Cerebellar nuclear complex (tissue), 1 donor: ENCODE measurements at regions not wholly inside any gene's neighbourhood (a gene's known extent, or its start where the extent isn't known, plus 50 kb on each side); places are given as distances from the start of the nearest gene placed in this dataset.
"Not testable (repeated sequence)": the region's sequence is repeated elsewhere in the genome, so short reads cannot be mapped to it uniquely, and the experiment has no call there.

ENCODE experiments used
- DNase-seq, 2 experiments: peaks; one replicate each; lab custom pipeline; 2025; lab: John Stamatoyannopoulos, UW

DNA sequence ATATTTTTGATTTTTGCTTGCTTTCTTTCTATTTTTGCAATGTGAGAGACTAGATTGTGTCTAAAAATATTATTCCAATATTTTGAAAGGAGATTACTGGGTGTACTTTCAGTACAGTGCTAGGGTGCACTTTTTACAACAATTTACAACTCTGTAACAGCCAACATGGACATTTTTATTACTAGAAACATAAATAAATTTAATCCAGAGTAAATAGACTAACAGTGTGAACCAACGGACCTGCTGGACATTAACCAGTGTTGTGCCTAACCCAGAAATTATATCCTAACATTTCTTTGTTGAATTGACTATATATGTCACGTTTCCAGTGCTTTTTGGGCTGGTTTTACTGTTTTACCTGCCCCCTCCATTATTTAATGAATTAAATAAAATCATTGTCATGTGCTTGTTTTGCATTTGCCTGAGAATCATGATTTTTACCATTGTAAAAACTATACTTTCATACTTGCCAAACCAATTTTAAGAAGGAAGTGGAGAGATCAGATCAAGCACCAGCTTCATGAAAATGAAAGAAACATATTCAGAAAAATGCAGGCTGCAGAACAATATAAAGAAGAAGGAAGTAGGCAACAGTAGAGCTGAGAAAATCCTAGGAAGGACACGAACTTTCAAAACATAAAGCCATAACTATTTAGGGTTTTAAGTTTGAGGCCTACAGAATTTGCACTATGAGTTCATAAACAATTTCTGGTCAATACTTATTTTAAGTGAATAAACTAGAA is 400.8 kb upstream of the PIK3R1 start:
- DNase-seq: no peak

DNA sequence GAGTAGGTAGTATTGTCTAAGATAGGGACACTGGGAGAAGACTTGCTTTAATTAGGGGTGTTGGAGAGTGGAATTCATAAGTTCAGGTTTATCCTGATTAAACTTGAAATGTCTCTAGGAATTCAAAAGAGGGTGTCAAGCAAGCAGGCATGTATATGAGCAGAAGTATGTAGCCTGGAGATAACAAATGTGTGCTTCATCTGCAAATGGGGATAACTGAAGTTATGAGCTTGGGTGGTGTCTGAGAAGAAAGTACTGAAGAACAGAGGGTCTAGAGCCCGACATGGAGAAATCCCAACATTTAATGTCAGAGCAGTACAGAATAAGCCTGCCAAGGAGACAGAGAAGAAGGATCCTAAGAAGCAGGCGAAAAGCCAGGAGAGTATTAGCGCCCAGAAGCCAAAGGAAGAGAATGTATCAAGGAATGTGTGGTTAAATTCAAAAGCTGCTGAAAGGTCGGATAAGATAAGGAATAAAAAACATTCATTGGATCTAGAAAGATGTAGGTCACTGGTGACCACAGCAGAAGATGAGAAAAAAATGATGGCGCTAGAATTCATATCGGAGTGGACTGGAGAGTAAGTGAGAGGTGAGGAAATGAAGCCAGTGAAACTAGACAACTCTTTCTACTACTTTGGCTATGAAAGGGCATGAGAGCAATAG is 401.5 kb upstream of the PIK3R1 start:
- no peak for DNase-seq

DNA sequence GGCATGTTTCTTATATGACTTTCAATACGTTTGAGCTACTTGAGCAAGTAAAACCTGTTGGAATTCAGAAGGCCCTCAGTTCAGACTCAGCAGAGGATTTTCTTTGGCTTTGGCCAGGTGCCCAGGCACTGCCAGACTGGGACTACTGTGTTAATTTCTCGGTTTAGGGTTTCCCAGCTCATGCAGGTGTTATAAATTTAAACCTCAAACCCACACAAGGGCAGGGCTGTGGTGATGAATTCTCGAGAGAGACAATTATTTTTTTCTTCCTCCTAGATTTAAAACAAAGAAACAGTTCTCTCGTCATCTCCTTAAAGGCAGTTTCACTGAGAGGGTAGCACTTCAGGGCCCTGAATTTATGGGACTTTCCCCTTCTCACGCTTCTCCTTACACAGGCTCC is 406.0 kb upstream of the PIK3R1 start:
- DNase-seq: no peak

DNA sequence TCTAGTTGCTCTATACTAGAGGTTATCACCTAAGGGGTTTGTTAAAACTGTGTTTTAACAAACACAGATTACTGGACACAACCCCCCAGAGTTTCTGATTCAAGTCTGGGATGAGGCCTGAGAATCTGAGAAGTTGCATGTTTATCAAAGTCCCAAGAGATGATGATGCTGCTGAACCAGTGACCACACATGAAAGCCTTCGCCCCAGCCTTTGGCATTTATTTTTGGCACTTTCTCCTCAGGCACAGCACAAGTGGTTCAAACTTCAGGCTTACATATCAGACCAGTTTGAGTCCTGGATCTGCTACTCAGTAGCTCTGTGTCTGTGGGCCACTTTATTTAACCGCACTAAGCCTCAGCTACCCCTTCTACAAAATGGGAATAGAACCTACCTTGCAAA is 407.2 kb upstream of the PIK3R1 start:
- DNase-seq: no peak

DNA sequence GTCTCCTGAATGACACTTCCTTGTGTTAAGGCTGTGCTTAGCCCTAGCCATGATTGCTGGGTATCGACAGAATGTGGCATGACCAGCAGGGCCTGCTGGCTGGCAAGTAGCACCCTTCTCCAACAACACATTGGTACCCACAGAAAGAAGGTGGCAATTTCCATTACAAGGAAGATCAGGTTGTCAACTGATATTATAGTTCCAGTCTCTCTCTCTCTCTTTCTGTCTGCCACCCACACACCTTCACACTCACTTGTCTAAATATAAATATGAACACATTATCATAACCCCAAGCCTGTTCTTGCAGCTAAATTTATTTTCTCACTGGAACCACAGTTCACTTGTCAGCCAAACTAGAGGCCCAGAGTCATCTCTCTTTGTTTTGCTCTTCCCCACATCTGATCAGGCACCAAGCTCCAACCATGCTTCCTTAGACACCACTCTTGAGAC is 408.1 kb upstream of the PIK3R1 start:
- no peak for DNase-seq

DNA sequence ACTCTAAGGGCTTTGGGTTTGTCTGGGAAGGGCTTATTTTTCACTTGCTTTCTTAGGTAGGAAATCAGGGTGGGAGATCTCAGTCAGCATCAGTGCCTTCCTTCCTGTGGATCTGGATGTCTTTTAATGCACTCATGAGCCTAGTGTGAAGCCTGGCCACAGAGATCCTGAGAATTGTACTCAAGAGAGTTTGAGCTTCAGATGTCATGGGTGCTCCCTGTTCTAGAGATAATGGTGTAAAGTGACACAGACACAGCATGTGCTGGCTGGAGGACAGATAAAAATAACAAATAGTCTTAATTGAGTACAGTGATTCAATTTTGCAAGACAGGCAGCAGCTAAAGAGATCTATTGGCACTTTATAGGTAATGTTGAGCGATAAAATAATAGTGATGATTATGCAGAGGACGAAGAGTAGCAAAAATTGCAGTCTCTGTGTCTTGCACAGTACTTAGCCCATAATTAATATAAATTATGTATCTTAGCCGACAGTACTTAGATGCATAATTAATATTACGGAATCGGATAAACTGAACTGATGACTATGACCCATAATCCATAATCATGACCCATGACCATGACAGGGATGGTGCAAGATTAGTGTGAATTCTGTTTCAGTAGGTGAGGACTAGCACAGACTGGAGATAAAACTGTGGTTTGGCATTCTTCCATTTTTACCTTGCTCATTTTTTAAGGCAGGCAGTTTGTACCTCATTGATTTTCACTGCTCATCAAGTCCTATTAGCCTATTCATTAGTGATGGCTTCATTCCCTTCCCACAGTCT is 408.7 kb upstream of the PIK3R1 start:
- no peak for DNase-seq

DNA sequence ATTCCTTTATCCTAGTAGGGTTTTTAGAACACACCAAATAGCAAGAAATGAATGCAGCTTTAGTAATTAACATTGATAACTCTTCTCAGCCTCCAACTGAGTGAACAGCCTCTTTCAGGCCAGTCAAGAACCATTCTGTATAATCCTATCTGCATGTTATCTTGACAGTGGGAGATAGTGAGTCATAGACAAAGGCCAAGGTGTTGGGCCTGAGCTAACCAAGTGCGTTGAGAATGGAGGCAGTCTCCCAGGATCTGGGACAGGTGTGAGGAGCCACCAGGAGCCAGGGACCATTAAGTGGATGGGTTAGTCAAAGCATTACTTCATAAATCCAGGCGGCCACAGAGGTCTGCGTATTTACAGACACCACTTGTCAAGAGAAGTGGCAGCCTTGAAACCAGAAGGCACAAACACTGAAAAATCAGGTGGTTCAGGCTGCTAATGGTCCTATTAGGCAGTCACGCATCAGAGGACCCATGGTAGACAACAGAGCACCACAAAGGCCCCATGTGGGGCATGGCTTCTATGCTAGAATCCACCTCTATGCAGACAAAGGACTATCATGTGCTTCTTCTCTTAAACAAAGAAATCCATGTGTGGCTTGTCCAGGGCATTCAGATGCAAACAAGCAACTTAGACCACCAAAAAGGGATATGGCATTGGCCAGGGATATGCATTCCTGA is 409.7 kb upstream of the PIK3R1 start:
- no peak for DNase-seq

DNA sequence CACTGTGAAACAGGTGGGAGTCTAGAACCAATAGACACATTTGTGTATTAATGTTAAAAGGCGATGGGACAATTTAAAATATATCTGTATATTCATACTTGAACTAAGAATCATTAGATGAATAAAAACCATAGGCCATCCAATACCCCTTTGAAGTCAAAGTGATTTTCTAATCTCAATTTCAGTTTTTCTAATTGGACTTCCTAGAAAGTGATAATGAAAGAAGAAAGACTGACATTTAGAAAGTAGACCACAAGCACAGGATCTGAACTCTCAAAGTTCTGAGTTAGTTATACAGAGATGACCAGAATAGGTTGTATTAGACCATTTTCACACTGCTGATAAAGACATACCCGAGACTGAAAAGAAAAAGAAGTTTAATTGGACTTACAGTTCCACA is 412.8 kb upstream of the PIK3R1 start:
- DNase-seq: no peak

DNA sequence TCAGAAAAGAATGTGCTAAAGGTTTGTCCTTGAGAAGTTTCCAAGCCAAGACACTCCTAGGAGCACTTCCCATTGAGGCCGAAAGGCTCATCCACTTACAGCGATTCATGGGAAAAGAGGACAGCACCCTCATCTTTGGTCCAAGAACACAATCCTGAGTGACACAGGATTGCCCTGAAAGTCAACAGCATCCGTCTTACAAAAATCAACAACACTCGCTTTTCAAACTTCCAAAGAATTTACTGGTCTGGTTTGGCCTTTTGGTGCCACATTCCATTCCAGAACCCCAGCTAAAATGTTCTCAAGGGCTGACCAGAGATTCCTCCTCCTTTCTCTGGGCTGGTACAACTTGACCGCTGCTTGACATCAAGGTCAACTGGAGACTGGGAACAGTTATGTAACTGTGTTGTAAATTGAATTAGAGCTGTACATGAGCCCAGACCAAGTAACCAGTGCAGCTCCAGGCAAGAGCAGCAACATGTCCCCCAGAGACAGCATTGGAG is 415.8 kb upstream of the PIK3R1 start:
- no peak for DNase-seq

DNA sequence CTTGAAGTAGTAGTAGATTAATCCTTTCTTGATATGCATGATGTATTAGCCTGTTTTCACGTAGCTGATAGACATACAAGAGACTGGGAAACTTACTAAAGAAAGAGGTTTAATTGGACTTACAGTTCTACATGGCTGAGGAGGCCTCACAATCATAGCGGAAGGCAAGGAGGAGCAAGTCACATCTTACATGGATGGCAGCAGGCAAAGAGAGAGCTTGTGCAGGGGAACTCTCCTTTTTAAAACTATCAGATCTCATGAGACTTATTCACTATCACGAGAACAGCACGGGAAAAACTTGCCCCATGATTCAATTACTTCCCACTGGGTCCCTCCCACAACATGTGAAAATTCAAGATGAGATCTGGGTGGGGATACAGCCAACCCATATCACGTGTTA is 417.1 kb upstream of the PIK3R1 start:
- DNase-seq: not testable (repeated sequence)

DNA sequence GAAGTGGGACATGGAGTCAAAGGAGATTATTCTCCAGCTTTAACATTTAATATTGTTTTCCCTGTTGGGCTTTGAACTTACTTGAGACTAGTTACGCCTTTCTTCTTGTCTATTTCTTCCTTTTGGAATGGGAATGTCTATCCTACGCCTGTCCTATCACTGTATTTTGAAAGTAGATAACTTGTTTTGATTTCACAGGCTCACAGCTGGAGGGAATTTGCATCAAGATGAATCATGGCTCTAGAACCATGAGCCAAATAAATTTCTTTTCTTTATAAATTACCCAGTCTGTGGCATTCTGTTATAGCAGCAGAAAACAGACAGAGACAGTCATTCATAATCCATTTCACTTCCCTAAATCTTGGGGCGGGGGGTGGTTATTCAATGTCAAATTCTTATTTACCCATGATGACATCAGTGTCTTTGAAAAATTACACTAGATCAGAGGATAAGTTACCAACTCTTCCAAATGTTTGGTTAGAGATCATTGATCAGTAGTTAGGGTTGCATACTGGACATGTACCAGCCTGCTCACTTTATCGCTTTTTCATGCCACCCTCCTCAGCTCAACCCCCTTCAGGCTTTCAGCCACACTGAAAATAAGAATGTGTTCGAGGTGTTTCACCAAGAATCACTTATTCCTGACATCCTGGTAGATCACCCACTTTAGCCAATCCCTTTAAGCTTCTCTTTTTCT is 419.6 kb upstream of the PIK3R1 start:
- no peak for DNase-seq

DNA sequence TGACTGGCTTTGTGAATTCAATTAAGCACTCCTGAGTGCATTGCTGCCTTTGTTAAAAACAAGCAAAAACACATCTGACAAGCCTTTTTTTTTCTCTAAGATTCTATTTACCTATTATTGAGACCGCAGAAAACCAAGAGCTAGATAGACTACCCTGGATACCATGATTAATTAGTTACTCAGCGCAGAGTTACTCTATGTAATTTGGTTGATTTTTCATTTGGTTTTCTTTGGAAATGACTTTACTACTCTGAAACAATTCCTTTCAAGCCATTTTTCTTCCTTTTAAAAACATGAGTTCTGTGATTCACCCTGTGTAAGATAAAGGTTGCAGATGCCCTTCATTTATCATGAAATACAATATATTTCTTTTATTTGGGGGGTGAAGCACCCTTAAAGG is 421.6 kb upstream of the PIK3R1 start:
- DNase-seq: no peak

DNA sequence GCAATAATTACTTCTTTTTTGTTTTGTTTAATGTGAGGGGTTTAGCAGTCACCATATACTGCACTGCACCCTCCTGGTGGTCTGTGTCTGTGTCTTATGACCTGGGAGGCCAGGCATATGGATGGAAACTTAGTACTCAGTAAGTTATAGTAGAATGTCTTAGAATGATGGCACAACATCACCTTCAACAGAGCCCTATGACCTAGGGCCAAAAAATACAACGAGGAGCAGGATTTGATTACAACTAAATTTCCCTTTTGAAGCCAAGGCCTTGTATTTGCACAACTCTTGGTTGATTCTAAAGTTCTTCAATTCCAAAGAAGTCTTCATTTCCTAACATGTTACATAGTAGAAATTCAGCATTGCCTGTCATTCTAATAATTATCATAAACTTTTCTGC is 422.1 kb upstream of the PIK3R1 start:
- no peak for DNase-seq

DNA sequence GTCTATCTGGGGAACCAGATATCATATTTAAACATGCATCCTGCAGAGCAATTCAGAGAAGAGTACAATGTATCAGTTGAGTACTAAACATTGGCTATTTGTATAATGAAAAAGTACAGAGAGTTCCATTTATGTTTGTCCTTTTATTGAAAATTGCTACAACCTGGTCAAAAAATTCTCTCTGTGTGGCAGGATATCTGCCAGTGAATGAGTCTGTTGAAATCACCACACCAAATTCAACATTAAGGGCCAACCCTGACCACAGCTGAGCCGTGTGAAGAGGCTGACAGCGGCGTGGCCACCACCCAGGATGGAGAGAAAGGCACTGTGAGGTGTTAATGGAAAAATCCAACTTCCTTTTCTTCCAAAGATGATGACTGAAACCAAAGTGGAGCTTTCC is 422.7 kb upstream of the PIK3R1 start:
- no peak for DNase-seq

DNA sequence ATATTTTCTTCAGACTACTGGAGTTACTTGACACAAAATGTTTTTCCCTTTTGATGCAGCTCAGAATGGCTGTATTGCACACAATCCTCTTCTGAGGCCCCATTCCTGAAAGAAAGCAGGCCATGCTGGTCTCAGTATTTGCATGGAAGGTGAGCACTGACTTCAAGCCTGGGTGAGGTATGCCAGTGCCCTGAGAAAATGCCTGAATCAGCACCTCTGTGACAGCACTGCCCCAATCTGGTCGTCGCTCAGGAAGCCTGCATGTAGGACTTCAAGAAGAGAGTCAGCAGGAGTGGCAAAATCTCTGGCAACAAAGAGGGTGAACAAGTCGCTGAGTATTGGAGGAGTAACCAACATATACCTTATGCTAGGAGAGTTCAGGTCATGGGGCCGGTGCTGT is 425.2 kb upstream of the PIK3R1 start:
- no peak for DNase-seq

DNA sequence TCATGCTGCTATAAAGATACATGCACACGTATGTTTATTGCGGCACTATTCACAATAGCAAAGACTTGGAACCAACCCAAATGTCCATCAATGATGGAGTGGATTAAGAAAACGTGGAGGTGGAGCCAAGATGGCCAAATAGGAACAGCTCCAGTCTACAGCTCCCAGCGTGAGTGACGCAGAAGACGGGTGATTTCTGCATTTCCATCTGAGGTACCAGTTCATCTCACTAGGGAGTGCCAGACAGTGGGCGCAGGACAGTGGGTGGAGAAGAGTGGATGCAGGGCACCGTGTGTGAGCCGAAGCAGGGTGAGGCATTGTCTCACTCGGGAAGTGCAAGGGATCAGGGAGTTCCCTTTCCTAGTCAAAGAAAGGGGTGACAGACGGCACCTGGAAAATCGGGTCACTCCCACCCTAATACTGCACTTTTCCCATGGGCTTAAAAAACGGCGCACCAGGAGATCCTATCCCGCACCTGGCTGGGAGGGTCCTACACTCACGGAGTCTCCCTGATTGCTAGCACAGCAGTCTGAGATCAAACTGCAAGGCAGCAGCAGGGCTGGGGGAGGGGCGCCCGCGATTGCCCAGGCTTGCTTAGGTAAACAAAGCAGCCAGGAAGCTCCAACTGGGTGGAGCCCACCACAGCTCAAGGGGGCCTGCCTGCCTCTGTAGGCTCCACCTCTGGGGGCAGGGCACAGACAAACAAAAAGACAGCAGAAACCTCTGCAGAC is 435.5 kb upstream of the PIK3R1 start:
- not testable (repeated sequence) for DNase-seq

DNA sequence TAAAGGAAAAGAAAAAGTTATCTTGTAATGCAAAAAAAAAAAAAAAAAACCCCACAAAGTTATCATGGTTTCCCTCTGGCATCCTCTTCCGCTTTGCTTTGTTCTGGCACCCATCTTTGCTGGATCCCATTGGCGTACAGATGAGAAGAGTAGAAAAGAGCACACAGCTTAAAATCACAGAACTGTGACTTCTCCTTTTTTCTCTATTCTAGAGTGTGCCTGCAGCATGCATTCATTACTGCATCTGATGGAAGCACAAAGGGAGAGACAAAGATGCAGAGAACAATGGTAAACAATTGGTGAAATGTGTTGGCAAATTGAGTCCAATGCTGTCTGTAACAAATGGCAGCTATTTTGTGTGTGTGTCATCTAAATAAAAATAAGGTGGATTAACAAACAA is 440.8 kb upstream of the PIK3R1 start:
- no peak for DNase-seq

DNA sequence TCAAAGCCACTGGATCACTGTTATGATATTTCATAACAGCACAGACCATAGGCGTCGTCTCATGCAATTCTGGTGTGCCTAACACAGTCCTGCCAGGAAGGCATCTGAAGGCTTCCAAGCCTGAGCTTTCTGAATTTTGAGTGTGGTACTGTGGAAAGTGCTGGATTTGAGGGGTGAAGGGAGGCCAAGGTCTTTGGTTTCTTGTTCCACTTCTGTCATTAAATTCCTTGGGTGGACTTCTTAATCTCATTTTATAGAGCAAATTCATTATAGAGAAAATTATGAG is 441.3 kb upstream of the PIK3R1 start:
- no peak for DNase-seq

DNA sequence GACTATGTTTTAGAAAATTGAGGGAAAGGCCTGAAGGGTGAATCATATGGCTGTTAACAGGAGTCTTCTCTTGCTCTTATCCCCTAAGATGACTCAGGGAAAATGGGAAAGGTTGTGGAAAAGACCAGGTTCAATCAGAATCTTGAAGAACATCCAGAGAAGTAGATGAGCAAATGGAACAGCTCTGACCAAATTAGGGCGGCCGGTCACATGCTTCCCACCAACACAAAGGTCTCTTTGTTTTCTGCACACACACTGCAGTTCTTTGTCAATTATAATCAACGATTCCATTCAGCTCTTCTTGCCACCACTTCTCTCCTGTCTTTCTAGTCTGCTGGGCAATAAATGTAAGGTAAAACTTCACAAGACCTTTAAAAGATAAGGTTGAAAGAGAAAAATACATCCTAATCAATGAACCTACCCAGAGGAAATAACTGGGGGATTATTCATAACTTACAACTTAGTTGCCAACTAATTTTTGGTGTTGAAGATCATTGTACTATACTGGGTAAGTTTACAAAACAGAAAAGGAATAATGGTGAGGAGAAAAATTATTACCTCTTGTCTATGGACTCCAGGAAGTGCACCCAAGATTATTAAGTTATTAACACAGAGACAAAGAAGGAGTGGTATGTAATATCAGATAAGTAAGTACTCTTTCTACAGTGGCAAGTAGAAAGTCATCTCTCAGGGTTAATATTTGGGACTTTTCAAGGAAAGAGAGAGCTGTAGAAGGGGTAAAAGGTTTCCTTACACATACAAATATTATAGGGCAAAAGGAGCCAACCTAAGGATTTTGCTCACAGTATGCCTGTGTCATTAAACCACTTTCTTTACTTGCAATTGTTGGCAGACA is 441.9 kb upstream of the PIK3R1 start:
- no peak for DNase-seq

DNA sequence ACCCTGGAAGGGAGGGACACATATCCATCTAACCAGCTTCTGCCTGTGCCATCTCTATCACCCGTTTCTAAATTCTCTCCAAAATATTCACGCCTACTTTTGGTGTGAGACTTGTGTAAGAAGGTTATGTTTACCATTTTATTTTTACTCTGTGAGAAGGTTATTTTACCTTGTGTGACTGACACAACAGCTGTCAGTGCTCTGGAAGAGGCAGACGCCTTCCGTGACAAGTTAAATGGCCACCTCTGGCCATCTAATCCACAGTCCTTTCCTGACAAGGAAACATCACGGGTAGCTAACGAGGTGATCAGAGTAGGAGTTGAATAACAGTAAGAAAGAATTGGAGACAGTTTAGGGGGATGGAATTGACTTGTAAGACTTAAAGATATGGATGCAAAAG is 443.8 kb upstream of the PIK3R1 start:
- no peak for DNase-seq
